HEK293T (cell line): ENCODE measurements at regions not wholly inside any gene's neighbourhood (a gene's known extent, or its start where the extent isn't known, plus 50 kb on each side); places are given as distances from the start of the nearest gene placed in this dataset.
A peak's percentile ranks its signal among the peaks of the same experiment; 100 is the strongest.

Experiments
- CTCF ChIA-PET: fragments of 350-600 bp; formaldehyde crosslinking; extraction: SDS; loops from one replicate; lab custom pipeline; 2021; ENCODE audit warnings: antibody characterized with exemption, inconsistent platforms; lab: Yijun Ruan, JAX
- POLR2A ChIA-PET: fragments of 350-600 bp; formaldehyde crosslinking; extraction: SDS; loops from one replicate; lab custom pipeline; 2020; ENCODE audit warnings: antibody characterized with exemption, inconsistent platforms; lab: Yijun Ruan, JAX
- DNase-seq: peaks from one replicate; pipeline ENCODE4 v3.0.0; 2012; ENCODE audit warnings: mixed read lengths; ENCODE audit errors: extremely low spot score
- ARNT ChIP-seq: fragments of 450-650 bp; IDR thresholded peaks from 2 replicates; pipeline ENCODE4 v1.6.1; 2017; ENCODE audit warnings: mild to moderate bottlenecking
- BHLHE40 ChIP-seq: fragments of 450-650 bp; IDR thresholded peaks from 2 replicates; pipeline ENCODE4 v1.6.1; 2016; ENCODE audit warnings: mild to moderate bottlenecking, moderate library complexity, borderline replicate concordance
- CTBP1 ChIP-seq: fragments of 450-650 bp; IDR thresholded peaks from 2 replicates; pipeline ENCODE4 v1.6.1; 2016; ENCODE audit warnings: borderline replicate concordance
- ELF4 ChIP-seq: fragments of 450-650 bp; IDR thresholded peaks from 2 replicates; pipeline ENCODE4 v1.6.1; 2017; ENCODE audit warnings: antibody characterized with exemption
- FOXA1 ChIP-seq: fragments of 450-650 bp; IDR thresholded peaks from 2 replicates; pipeline ENCODE4 v1.6.1; 2016; ENCODE audit warnings: mild to moderate bottlenecking
- FOXK2 ChIP-seq: fragments of 450-650 bp; IDR thresholded peaks from 2 replicates; pipeline ENCODE4 v1.6.1; 2016; ENCODE audit warnings: mild to moderate bottlenecking
- FOXM1 ChIP-seq: fragments of 450-650 bp; IDR thresholded peaks from 2 replicates; pipeline ENCODE4 v1.6.1; 2017; ENCODE audit warnings: mild to moderate bottlenecking, borderline replicate concordance
- HDGF ChIP-seq: fragments of 450-650 bp; IDR thresholded peaks from 2 replicates; pipeline ENCODE4 v1.6.1; 2017; ENCODE audit warnings: antibody characterized with exemption, borderline replicate concordance
- L3MBTL2 ChIP-seq: fragments of 450-650 bp; conservative IDR thresholded peaks from 2 replicates; pipeline ENCODE4 v1.6.1; 2016; ENCODE audit warnings: mild to moderate bottlenecking
- LEF1 ChIP-seq: fragments of 450-650 bp; IDR thresholded peaks from 2 replicates; pipeline ENCODE4 v1.6.1; 2017; ENCODE audit warnings: mild to moderate bottlenecking, borderline replicate concordance
- NFRKB ChIP-seq: fragments of 450-650 bp; IDR thresholded peaks from 2 replicates; pipeline ENCODE4 v1.6.1; 2016; ENCODE audit warnings: mild to moderate bottlenecking, moderate library complexity
- SP1 ChIP-seq: fragments of 450-650 bp; IDR thresholded peaks from 2 replicates; pipeline ENCODE4 v1.6.1; 2017
- SUZ12 ChIP-seq: fragments of 450-650 bp; IDR thresholded peaks from 2 replicates; pipeline ENCODE4 v1.6.1; 2016; ENCODE audit warnings: mild to moderate bottlenecking
- TARDBP ChIP-seq: fragments of 450-650 bp; IDR thresholded peaks from 2 replicates; pipeline ENCODE4 v1.6.1; 2016
- ZNF384 ChIP-seq: fragments of 450-650 bp; IDR thresholded peaks from 2 replicates; pipeline ENCODE4 v1.6.1; 2016
- TF ChIP-seq, protein P1 (sequence below): fragments of 450-650 bp; IDR thresholded peaks from 2 replicates; pipeline ENCODE4 v1.6.1; 2016

DNA sequence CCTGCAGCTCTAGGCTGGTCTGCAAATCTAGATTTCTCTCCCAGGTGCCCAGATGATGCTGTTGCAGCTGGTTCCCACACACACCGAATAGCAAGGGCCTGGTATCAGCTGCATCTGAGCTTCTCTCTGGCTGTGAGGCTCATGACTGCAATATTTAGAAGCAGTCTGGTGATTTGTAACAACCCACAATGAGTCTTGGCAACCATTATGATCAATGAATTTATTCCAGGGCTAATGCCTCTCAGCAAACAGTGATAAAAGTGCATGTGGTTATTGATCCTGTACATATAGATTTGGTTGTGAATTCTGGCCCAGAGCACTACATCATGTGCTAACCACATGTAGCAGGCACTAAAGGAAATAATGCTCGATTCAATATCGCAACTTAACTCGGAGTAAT lies 114.3 kb downstream of the ASCL4 start:
- DNase-seq: no peak
- ChIA-PET POLR2A (no interaction called here), CTCF (no interaction called here)
- TF ChIP-seq ELF4 (no peak), NFRKB (no peak), HDGF (no peak), ZNF384 (no peak), L3MBTL2 (no peak), LEF1 (no peak), SUZ12 (no peak), TARDBP (no peak), BHLHE40 (no peak), FOXA1 (no peak), SP1 (no peak), FOXK2 (no peak), ARNT (no peak), CTBP1 (no peak), FOXM1 (no peak)
- TF ChIP-seq, protein P1, sequence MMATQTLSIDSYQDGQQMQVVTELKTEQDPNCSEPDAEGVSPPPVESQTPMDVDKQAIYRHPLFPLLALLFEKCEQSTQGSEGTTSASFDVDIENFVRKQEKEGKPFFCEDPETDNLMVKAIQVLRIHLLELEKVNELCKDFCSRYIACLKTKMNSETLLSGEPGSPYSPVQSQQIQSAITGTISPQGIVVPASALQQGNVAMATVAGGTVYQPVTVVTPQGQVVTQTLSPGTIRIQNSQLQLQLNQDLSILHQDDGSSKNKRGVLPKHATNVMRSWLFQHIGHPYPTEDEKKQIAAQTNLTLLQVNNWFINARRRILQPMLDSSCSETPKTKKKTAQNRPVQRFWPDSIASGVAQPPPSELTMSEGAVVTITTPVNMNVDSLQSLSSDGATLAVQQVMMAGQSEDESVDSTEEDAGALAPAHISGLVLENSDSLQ: no peak

DNA sequence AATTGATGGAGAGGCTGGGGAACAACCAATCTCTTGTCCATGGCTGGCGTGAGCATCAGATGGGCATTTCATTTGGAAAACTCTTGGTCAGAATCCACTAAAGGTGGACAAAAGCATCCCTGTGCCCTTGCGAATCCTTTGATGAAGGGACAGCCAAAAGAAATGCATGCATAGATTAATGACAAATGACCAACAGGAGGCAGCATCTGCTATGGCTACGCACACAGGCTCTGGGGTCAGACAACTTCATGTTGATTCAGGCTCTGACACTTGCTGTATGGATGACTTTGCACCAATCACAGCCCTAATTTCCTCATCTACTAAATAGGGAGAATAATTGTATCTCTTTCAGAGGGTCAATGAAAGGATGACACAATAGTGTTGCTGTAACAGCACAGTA lies 117.5 kb downstream of the ASCL4 start:
- ChIA-PET CTCF (no interaction called here), POLR2A (interaction anchor here (1.1 kb wide), 1 partner anchor 11 kb away, joined by 3 read pairs; no protein-coding TSS in a partner anchor)
- DNase-seq: peak; percentile 32
- no peak for TF ChIP-seq ELF4
- no peak for TF ChIP-seq FOXA1
- TF ChIP-seq, protein P1: no peak
- no peak for TF ChIP-seq HDGF
- no peak for TF ChIP-seq LEF1
- TF ChIP-seq ARNT: no peak
- TF ChIP-seq BHLHE40: no peak
- TF ChIP-seq CTBP1: no peak
- no peak for TF ChIP-seq SUZ12
- no peak for TF ChIP-seq NFRKB
- no peak for TF ChIP-seq TARDBP
- TF ChIP-seq ZNF384: no peak
- no peak for TF ChIP-seq FOXM1

DNA sequence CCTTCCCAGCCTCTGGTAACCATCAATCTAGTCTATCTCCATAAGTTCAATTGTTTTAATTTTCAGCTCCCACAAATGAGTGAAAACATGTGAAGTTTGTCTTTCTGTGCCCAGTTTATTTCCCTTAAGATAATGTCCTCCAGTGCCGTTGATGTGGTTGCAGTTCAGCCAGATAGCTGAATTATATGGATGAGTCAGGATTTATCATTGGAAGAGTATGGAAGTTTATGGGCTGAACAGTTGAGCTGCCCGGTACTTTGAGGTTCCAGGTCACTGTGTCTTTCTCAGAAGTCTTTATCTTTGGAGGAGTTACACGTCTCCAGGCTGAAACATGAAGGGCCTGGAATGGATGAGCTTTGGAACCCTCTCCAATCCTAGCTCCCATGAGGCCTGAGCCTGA lies 120.1 kb downstream of the ASCL4 start:
- POLR2A ChIA-PET: no interaction called here
- TF ChIP-seq BHLHE40 (no peak), LEF1 (no peak), L3MBTL2 (no peak), NFRKB (no peak), FOXM1 (no peak), ARNT (no peak), SUZ12 (no peak), ELF4 (no peak), FOXA1 (no peak), TARDBP (no peak), HDGF (no peak), SP1 (no peak), ZNF384 (no peak), CTBP1 (no peak), FOXK2 (no peak)
- TF ChIP-seq, protein P1: no peak
- DNase-seq: no peak
- CTCF ChIA-PET: no interaction called here

DNA sequence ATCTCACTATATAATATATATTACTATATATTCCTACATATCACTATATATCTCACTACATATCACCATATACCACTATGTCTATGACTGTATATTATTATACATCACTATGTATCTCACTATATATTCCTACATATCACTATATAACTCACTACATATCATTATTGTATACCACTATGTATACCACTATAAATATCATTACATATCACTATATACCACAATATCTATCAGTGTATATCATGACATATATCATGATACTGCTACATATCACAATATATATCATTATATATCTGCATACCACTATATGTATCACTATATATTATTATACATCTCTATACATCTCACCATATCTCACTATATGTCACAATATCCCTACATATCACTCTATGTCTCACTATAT lies 121.5 kb downstream of the ASCL4 start:
- DNase-seq: no peak
- TF ChIP-seq CTBP1: no peak
- TF ChIP-seq FOXM1: no peak
- no peak for TF ChIP-seq L3MBTL2
- TF ChIP-seq NFRKB: no peak
- no peak for TF ChIP-seq BHLHE40
- ChIA-PET CTCF (no interaction called here), POLR2A (no interaction called here)

DNA sequence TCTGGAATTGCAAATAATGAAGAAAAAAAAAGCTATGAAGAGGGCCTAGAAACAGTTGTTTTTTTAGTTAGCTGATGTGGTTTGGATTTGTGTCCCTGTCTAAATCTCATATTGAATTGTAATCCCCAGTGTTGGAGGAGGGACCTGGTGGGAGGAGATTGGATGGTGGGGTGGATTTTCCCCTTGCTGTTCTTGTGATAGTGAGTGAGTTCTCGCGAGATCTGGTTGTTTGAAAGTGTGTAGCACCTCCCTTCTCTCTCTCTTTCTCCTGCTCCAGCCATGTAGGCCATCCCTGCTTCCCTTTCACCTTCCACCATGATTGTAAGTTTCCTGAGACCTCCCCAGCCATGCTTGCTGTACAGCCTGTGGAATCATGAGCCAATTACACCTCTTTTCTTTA lies 126.1 kb downstream of the ASCL4 start:
- TF ChIP-seq FOXA1 (no peak), NFRKB (no peak), HDGF (no peak), CTBP1 (no peak), FOXM1 (no peak), TARDBP (no peak), FOXK2 (no peak), SUZ12 (no peak), ARNT (no peak), L3MBTL2 (no peak), ZNF384 (no peak), BHLHE40 (no peak), ELF4 (no peak), LEF1 (no peak), SP1 (no peak)
- TF ChIP-seq, protein P1: no peak
- DNase-seq: no peak
- POLR2A ChIA-PET: interaction anchor here (1.2 kb wide), 1 partner anchor 16 kb away, joined by 3 read pairs; no protein-coding TSS in a partner anchor
- CTCF ChIA-PET: interaction anchor here (1.3 kb wide), 1 partner anchor 12 kb away, joined by 4 read pairs; no protein-coding TSS in a partner anchor
